ENCODE measurements at regions not wholly inside any gene's neighbourhood (a gene's known extent, or its start where the extent isn't known, plus 50 kb on each side); places are given as distances from the start of the nearest gene placed in this dataset.
"Not testable (repeated sequence)": the region's sequence is repeated elsewhere in the genome, so short reads cannot be mapped to it uniquely, and the experiment has no call there.

DNA sequence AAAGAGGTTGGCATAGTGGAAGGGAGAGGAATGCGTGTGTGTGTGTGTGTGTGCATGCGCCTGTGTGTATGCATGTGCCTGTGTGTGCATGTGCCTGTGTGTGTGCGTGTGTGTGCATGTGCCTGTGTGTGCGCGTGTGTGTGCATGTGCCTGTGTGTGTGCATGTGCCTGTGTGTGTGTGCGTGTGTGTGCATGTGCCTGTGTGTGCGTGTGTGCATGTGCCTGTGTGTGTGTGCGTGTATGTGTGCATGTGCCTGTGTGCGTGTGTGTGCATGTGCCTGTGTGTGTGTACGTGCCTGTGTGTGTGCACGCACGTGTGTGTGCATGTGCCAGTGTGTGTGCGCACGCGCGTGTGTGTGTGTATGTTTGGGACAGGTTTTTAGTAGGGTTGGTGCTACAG, 205.1 kb downstream of the MEMO1 start:
- TF ChIP-seq, protein P1, sequence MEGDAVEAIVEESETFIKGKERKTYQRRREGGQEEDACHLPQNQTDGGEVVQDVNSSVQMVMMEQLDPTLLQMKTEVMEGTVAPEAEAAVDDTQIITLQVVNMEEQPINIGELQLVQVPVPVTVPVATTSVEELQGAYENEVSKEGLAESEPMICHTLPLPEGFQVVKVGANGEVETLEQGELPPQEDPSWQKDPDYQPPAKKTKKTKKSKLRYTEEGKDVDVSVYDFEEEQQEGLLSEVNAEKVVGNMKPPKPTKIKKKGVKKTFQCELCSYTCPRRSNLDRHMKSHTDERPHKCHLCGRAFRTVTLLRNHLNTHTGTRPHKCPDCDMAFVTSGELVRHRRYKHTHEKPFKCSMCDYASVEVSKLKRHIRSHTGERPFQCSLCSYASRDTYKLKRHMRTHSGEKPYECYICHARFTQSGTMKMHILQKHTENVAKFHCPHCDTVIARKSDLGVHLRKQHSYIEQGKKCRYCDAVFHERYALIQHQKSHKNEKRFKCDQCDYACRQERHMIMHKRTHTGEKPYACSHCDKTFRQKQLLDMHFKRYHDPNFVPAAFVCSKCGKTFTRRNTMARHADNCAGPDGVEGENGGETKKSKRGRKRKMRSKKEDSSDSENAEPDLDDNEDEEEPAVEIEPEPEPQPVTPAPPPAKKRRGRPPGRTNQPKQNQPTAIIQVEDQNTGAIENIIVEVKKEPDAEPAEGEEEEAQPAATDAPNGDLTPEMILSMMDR (IDR thresholded peaks at IDR 0.05) = no peak
- no peak for TF ChIP-seq POLR2A (IDR thresholded peaks at IDR 0.05)
- DNase-seq = no peak
- Histone ChIP-seq H3K4me1 (no peaks in the 10 kb centered on the region), H3K9me3 (no peaks in the 10 kb centered on the region), H3K4me3 (no peak overlapping the region), H3K27ac (no peak overlapping the region), H3K27me3 (no peaks in the 10 kb centered on the region), H3K36me3 (ENCODE audit: low read depth, missing control alignments) (no peaks in the 10 kb centered on the region)
- WGBS, 2 donors = 63 to 74% methylated on average over 16 of the region's 16 CpGs
- intact Hi-C loops (cut with DNase I; ENCODE audit: low total_unique reads) = no loop called here

DNA sequence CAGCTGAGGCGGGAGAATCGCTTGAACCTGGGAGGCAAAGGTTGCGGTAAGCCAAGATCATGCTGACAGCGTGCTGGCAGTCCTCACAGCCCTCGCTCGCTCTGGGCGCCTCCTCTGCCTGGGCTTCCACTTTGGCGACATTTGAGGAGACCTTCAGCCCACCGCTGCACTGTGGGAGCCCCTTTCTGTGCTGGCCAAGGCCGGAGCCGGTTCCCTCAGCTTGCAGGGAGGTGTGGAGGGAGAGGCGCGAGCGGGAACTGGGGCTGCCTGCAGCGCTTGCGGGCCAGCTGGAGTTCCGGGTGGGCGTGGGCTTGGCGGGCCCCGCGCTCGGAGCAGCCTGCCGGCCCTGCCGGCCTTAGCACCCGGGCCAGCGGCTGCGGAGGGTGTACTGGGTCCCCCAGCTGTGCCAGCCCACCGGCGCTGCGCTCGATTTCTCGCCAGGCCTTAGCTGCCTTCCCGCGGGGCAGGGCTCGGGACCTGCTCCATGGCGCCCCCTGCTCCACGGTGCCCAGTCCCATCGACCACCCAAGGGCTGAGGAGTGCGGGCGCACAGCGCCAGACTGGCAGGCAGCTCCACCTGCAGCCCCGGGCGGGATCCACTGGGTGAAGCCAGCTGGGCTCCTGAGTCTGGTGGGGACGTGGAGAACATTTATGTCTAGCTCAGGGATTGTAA, 207.2 kb downstream of the MEMO1 start:
- H3K27me3 ChIP-seq; H3K36me3 ChIP-seq (ENCODE audit: low read depth, missing control alignments); DNase-seq; intact Hi-C loops (cut with DNase I; ENCODE audit: low total_unique reads); H3K4me1 ChIP-seq; H3K27ac ChIP-seq; H3K9me3 ChIP-seq: not testable (repeated sequence)
- WGBS, 2 donors = 47 to 76% methylated on average over 10 to 20 of the region's 44 CpGs
- peak overlapping the region; percentile 29 to 39 for H3K4me3 ChIP-seq

DNA sequence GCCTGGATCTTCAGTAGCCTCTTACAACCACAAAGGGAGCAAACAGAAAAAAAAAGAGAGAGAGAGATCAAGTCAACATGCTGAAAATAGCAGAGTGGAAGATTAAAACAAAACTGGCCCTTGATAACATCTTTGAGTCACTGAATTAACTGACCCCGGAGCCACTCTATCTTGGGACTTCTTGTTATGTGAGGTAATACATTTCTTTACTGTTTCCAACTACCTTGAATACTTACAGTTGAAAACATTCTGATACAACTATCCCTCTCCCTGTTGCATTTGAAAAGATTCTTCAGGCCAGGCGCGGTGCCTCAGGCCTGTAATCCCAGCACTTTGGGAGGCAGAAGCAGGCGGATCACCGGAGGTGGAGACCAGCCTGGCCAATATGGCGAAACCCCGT, 208.1 kb downstream of the MEMO1 start:
- TF ChIP-seq, protein P1 (IDR thresholded peaks at IDR 0.05) = no peak
- no peak for TF ChIP-seq POLR2A (IDR thresholded peaks at IDR 0.05)
- H3K4me3 ChIP-seq = peak overlapping the region in 1 of 2 donors; percentile 39
- H3K36me3 ChIP-seq (ENCODE audit: low read depth, missing control alignments) = no peaks in the 10 kb centered on the region
- no peaks in the 10 kb centered on the region for H3K27me3 ChIP-seq
- H3K4me1 ChIP-seq = no peaks in the 10 kb centered on the region
- WGBS, 2 donors = 72 to 82% methylated on average over 7 of the region's 7 CpGs
- intact Hi-C loops (cut with DNase I; ENCODE audit: low total_unique reads) = no loop called here
- no peak overlapping the region for H3K27ac ChIP-seq
- no peak for DNase-seq
- H3K9me3 ChIP-seq = no peaks in the 10 kb centered on the region

DNA sequence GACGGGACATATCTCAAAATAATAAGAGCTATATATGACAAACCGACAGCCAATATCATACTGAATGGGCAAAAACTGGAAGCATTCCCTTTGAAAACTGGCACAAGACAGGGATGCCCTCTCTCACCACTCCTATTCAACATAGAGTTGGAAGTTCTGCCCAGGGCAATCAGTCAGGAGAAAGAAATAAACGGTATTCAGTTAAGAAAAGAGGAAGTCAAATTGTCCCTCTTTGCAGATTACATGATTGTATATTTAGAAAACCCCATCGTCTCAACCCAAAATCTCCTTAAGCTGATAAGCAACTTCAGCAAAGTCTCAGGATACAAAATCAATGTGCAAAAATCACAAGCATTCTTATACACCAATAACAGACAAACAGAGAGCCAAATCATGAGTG, 211.5 kb downstream of the MEMO1 start:
- H3K9me3 ChIP-seq; H3K36me3 ChIP-seq (ENCODE audit: low read depth, missing control alignments); H3K4me3 ChIP-seq; DNase-seq; H3K27me3 ChIP-seq; intact Hi-C loops (cut with DNase I; ENCODE audit: low total_unique reads); H3K27ac ChIP-seq; H3K4me1 ChIP-seq: not testable (repeated sequence)
- WGBS, 2 donors = 83 to 91% methylated on average over 4 of the region's 4 CpGs

DNA sequence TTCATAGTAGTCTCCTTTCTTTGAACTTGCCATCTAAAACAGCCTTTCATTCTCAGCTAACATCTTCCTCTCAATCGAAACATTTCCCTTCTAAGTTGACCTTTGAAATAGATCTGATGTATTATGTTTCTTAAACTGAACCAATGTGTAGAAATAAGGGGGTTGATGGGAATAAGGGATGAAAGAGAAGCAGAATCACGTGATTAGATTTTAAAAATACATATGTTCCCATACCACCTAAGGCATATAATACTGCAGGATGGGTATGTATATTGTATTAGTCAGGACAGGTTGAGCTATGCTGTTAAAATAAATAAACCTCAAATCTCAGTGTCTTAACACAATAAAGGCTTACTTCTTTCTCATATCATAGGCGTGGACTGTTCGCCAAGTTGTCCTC, 207.5 kb upstream of the SRD5A2 start:
- Histone ChIP-seq H3K27me3 (no peaks in the 10 kb centered on the region), H3K9me3 (no peaks in the 10 kb centered on the region), H3K4me1 (no peaks in the 10 kb centered on the region), H3K27ac (no peak overlapping the region), H3K4me3 (no peak overlapping the region), H3K36me3 (ENCODE audit: low read depth, missing control alignments) (no peaks in the 10 kb centered on the region)
- TF ChIP-seq POLR2A (IDR thresholded peaks at IDR 0.05) = no peak
- TF ChIP-seq, protein P1 (IDR thresholded peaks at IDR 0.05) = no peak
- intact Hi-C loops (cut with DNase I; ENCODE audit: low total_unique reads) = no loop called here
- WGBS, 2 donors = 86 to 88% methylated on average over 4 of the region's 4 CpGs
- DNase-seq = no peak

DNA sequence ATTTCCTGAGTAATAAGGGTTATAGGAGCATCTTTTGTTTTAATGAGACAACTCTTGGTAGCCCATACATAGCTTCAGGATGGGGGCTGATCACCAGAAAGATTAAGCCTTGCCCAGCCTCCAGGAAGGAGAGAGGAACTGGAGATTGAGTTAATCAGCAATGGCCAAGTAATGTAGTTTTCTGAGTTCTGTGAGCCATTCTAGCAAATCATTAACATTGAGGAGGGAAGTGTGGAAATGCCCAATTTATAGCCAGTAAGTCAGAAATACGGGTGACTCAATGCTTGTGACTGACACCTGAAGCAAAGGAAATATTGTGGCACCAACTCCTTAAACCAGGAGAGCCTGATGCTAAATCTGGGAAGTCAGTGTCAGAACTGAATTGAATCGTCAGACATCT, 205.1 kb upstream of the SRD5A2 start:
- WGBS, 2 donors = 57 to 88% methylated on average over 2 of the region's 2 CpGs

More for the DNA sequence above, 205.1 kb upstream of the SRD5A2 start:
- Histone ChIP-seq H3K27me3 (no peaks in the 10 kb centered on the region), H3K36me3 (ENCODE audit: low read depth, missing control alignments) (no peaks in the 10 kb centered on the region), H3K4me1 (no peaks in the 10 kb centered on the region), H3K27ac (no peak overlapping the region), H3K4me3 (no peak overlapping the region), H3K9me3 (no peaks in the 10 kb centered on the region)
- no peak for TF ChIP-seq POLR2A (IDR thresholded peaks at IDR 0.05)
- TF ChIP-seq, protein P1 (IDR thresholded peaks at IDR 0.05) = no peak
- intact Hi-C loops (cut with DNase I; ENCODE audit: low total_unique reads) = no loop called here
- DNase-seq = no peak

Data from testis (tissue), 2 donors.